GM12878 (cell line): ENCODE measurements at regions not wholly inside any gene's neighbourhood (a gene's known extent, or its start where the extent isn't known, plus 50 kb on each side); places are given as distances from the start of the nearest gene placed in this dataset.

ENCODE experiments used
- BHLHE40 ChIP-seq, 2 experiments: fragments of 450-650 bp in 1 of 2; IDR thresholded peaks; 2 replicates each; pipeline ENCODE4 v1.6.1; 2011 to 2017; ENCODE audit warnings: low read depth in 2 of 2, borderline replicate concordance in 1 of 2, improper control_type of control experiment in 1 of 2, low read length in 1 of 2, mild to moderate bottlenecking in 1 of 2
- CTCF ChIP-seq, 3 experiments: IDR thresholded peaks in 2 of 3; conservative IDR thresholded peaks in 1 of 3; 2 replicates each; pipeline ENCODE4 v1.5.1; 2011; ENCODE audit warnings: low read depth in 3 of 3, low read length in 3 of 3, mild to moderate bottlenecking in 3 of 3, control low read depth in 2 of 3, moderate library complexity in 2 of 3, inconsistent platforms in 1 of 3, mixed read lengths in 1 of 3; ENCODE audit not compliant: control insufficient read depth in 2 of 3, insufficient read depth in 1 of 3; ENCODE audit errors: extremely low read depth in 1 of 3
- NFIC ChIP-seq: IDR thresholded peaks from 2 replicates; pipeline ENCODE4 v1.6.1; 2012; ENCODE audit warnings: low read depth, mild to moderate bottlenecking, inconsistent platforms, low read length, moderate library complexity
- YY1 ChIP-seq: IDR thresholded peaks from 2 replicates; pipeline ENCODE4 v1.6.1; 2011; ENCODE audit warnings: low read depth, mild to moderate bottlenecking, low read length

DNA sequence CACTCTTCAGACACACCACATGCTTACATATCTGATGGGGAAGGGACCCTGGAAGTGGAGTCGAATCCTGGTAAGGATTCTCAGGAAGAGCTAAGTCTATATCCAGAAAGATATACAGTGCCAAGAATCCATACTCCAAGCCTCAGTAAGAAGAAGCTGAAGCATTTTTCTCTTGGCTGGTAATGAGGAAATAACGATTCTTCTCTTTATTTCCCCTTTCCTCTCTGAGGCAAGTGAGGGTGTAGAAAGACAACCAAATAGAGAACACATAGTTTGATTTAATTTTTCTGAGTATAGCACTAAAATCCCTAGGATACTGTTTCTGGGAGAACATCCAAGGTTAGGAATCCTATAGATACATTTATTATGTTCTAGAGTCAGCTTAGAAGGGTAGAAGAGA is 857.3 kb downstream of the TUSC7 start:
- TF ChIP-seq BHLHE40 (IDR thresholded peaks at IDR 0.05; ENCODE audit: borderline replicate concordance in 1 of 2, low read depth in 2 of 2, low read length in 1 of 2), result no peak
- TF ChIP-seq CTCF (IDR thresholded peaks at IDR 0.05 in 2 of 3, conservative IDR thresholded peaks at IDR 0.05 in 1 of 3; ENCODE audit: control insufficient read depth in 2 of 3, extremely low read depth in 1 of 3, insufficient read depth in 1 of 3, low read depth in 3 of 3, low read length in 3 of 3), result no peak
- TF ChIP-seq YY1, result no peak
- TF ChIP-seq NFIC, result no peak
